AG04449 (cell line): ENCODE measurements at regions not wholly inside any gene's neighbourhood (a gene's known extent, or its start where the extent isn't known, plus 50 kb on each side); places are given as distances from the start of the nearest gene placed in this dataset.

Experiments used
- CTCF ChIA-PET: fragments of 350-600 bp; formaldehyde crosslinking; extraction: SDS; loops from one replicate; lab custom pipeline; 2021; ENCODE audit warnings: antibody characterized with exemption; lab: Yijun Ruan, JAX
- POLR2A ChIA-PET: fragments of 400-600, 350-600 bp; formaldehyde crosslinking; extraction: SDS; loops from one replicate; lab custom pipeline; 2020; ENCODE audit warnings: antibody characterized with exemption, inconsistent platforms; lab: Yijun Ruan, JAX
- DNase-seq: peaks from one replicate; pipeline ENCODE4 v3.0.0-alpha.2; 2010; ENCODE audit warnings: low read depth, low spot score
- H3K4me3 ChIP-seq: 2 replicates; pipeline ENCODE4 v1.5.1; 2011; ENCODE audit warnings: low read depth, mild to moderate bottlenecking, control low read depth, low read length
- TF ChIP-seq, protein P1 (sequence below): IDR thresholded peaks from one replicate; pipeline ENCODE4 v1.5.1; 2011; ENCODE audit warnings: mild to moderate bottlenecking, moderate library complexity, low read length, control low read depth, inconsistent platforms; ENCODE audit not compliant: insufficient read depth; ENCODE audit errors: missing control alignments

DNA sequence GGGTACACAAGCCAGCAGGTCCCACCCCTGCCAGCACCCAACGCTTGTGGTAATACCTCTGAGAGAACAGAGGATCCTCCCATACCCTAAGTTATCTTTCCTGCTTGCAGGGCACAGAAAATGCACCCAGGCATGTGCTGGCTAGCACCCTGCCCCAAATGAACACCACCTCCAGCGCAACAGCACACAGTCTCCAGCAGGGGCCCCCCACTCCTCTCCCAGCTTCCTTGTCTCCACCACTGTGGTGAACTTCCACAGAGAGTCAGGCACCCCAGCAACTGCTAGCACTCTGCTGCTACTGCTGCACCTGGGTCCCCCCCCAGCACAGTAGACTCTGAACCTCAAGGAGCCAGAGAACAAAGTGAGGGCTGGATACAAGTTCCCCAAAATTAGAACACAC is 216.8 kb upstream of the CNTNAP5 start:
- no peak for DNase-seq
- ChIA-PET POLR2A (no interaction called here), CTCF (interaction anchor here (0.6 kb wide), 1 partner anchor 46 kb away, joined by 3 read pairs; no protein-coding TSS in a partner anchor)
- TF ChIP-seq, protein P1, sequence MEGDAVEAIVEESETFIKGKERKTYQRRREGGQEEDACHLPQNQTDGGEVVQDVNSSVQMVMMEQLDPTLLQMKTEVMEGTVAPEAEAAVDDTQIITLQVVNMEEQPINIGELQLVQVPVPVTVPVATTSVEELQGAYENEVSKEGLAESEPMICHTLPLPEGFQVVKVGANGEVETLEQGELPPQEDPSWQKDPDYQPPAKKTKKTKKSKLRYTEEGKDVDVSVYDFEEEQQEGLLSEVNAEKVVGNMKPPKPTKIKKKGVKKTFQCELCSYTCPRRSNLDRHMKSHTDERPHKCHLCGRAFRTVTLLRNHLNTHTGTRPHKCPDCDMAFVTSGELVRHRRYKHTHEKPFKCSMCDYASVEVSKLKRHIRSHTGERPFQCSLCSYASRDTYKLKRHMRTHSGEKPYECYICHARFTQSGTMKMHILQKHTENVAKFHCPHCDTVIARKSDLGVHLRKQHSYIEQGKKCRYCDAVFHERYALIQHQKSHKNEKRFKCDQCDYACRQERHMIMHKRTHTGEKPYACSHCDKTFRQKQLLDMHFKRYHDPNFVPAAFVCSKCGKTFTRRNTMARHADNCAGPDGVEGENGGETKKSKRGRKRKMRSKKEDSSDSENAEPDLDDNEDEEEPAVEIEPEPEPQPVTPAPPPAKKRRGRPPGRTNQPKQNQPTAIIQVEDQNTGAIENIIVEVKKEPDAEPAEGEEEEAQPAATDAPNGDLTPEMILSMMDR: no peak
- H3K4me3 ChIP-seq: no peak overlapping the region

- CTCF ChIA-PET: no interaction called here
- POLR2A ChIA-PET: no interaction called here
- no peak overlapping the region for H3K4me3 ChIP-seq
- no peak for DNase-seq
- TF ChIP-seq, protein P1: no peak
Measured at GRCh38 chr2:123811846-123812245, 213.2 kb upstream of the CNTNAP5 start.

- DNase-seq: no peak
- ChIA-PET POLR2A (no interaction called here), CTCF (no interaction called here)
- TF ChIP-seq, protein P1: no peak
- H3K4me3 ChIP-seq: no peak overlapping the region
Measured at GRCh38 chr2:123816203-123816602, 208.9 kb upstream of the CNTNAP5 start.

- CTCF ChIA-PET: no interaction called here
- no peak overlapping the region for H3K4me3 ChIP-seq
- no peak for DNase-seq
- TF ChIP-seq, protein P1: no peak
- POLR2A ChIA-PET: no interaction called here
Measured at GRCh38 chr2:123816928-123817327, 208.2 kb upstream of the CNTNAP5 start.

GRCh38 chr2:123826729-123827271 is 198.3 kb upstream of the CNTNAP5 start:
- no peak overlapping the region for H3K4me3 ChIP-seq
- TF ChIP-seq, protein P1: no peak
- ChIA-PET CTCF (no interaction called here), POLR2A (no interaction called here)
- no peak for DNase-seq

- POLR2A ChIA-PET: no interaction called here
- H3K4me3 ChIP-seq: no peak overlapping the region
- no peak for DNase-seq
- CTCF ChIA-PET: no interaction called here
- TF ChIP-seq, protein P1: no peak
Measured at GRCh38 chr2:123839326-123839725, 185.8 kb upstream of the CNTNAP5 start.
